COLO668 (cell line): ENCODE measurements at regions not wholly inside any gene's neighbourhood (a gene's known extent, or its start where the extent isn't known, plus 50 kb on each side); places are given as distances from the start of the nearest gene placed in this dataset.

Source experiments
- DNase-seq: peaks from one replicate; lab custom pipeline; 2025; ENCODE audit not compliant: unreplicated experiment; lab: John Stamatoyannopoulos, UW

GRCh38 chr20:19807946-19808330 lies 49.9 kb downstream of the RIN2 start:
- DNase-seq, result no peak

- DNase-seq, result no peak
Measured at GRCh38 chr20:19808498-19808897, 50.4 kb downstream of the RIN2 start.

GRCh38 chr20:19809505-19809904 lies 51.4 kb downstream of the RIN2 start:
- DNase-seq, result no peak

GRCh38 chr20:19811231-19811630 lies 53.2 kb downstream of the RIN2 start:
- DNase-seq, result no peak

- no peak for DNase-seq
Measured at GRCh38 chr20:19812056-19812455, 54.0 kb downstream of the RIN2 start.

GRCh38 chr20:19812696-19813095 lies 54.6 kb downstream of the RIN2 start:
- DNase-seq, result no peak

- DNase-seq, result no peak
Measured at GRCh38 chr20:19813846-19814640, 56.0 kb downstream of the RIN2 start.

- no peak for DNase-seq
Measured at GRCh38 chr20:19815553-19815991, 57.5 kb downstream of the RIN2 start.

GRCh38 chr20:19816386-19816785 lies 58.3 kb downstream of the RIN2 start:
- no peak for DNase-seq

- DNase-seq, result no peak
Measured at GRCh38 chr20:19817017-19817416, 59.0 kb downstream of the RIN2 start.

- no peak for DNase-seq
Measured at GRCh38 chr20:19819149-19819548, 61.1 kb downstream of the RIN2 start.

GRCh38 chr20:19820555-19821211 lies 62.6 kb downstream of the RIN2 start:
- no peak for DNase-seq

GRCh38 chr20:19821606-19822005 lies 63.5 kb downstream of the RIN2 start:
- no peak for DNase-seq

- DNase-seq, result no peak
Measured at GRCh38 chr20:19823216-19823615, 65.2 kb downstream of the RIN2 start.

- DNase-seq, result no peak
Measured at GRCh38 chr20:19823971-19824370, 65.9 kb downstream of the RIN2 start.

GRCh38 chr20:19824861-19825260 lies 66.8 kb downstream of the RIN2 start:
- no peak for DNase-seq

GRCh38 chr20:19826179-19826914 lies 68.3 kb downstream of the RIN2 start:
- DNase-seq, result no peak

- no peak for DNase-seq
Measured at GRCh38 chr20:19827818-19828217, 69.8 kb downstream of the RIN2 start.

GRCh38 chr20:19828232-19828631 lies 70.2 kb downstream of the RIN2 start:
- no peak for DNase-seq

GRCh38 chr20:19830211-19830785 lies 72.2 kb downstream of the RIN2 start:
- no peak for DNase-seq

GRCh38 chr20:19832875-19833274 lies 74.8 kb downstream of the RIN2 start:
- DNase-seq, result no peak

- DNase-seq, result no peak
Measured at GRCh38 chr20:19833395-19833794, 75.3 kb downstream of the RIN2 start.
